HepG2 (cell line): ENCODE measurements at regions not wholly inside any gene's neighbourhood (a gene's known extent, or its start where the extent isn't known, plus 50 kb on each side); places are given as distances from the start of the nearest gene placed in this dataset.

Experiments used
- ATAC-seq: fragments of 200-7000 bp; cut with Tn5 transposase; 3 replicates; pipeline ENCODE4 v1.9.1; 2020; ENCODE audit warnings: mild to moderate bottlenecking, moderate library complexity
- BruUV-seq: library from RNA; stranded (reverse); fragments of 400-500 nt; replicated peaks from 2 replicates; lab custom pipeline; 2021; lab: Mats Ljungman, UMichigan
- CTCF ChIA-PET: fragments of 300-600 bp; formaldehyde crosslinking; extraction: SDS; loops from one replicate; lab custom pipeline; 2021; ENCODE audit warnings: low total read pairs, inconsistent platforms, low intra/inter-chr PET ratio; lab: Yijun Ruan, JAX
- POLR2A ChIA-PET: fragments of 350-600 bp; sonication (Branson Sonifier 250); formaldehyde crosslinking; loops from one replicate; lab custom pipeline; 2020; ENCODE audit warnings: antibody characterized with exemption, inconsistent platforms; lab: Yijun Ruan, JAX
- DNase-seq: peaks from one replicate; pipeline ENCODE4 v3.0.0-alpha.2; 2015; ENCODE audit warnings: low spot score
- FAIRE-seq: peaks from 3 replicates; lab custom pipeline; 2011; peaks lifted over from hg19 to GRCh38; lab: Jason Lieb, UNC
- H2AFZ ChIP-seq: one replicate; pipeline ENCODE4 v1.6.1; 2011; ENCODE audit warnings: low read length, inconsistent platforms
- H3K27ac ChIP-seq: fragments of 300-600 bp; 3 replicates; pipeline ENCODE4 v1.8.0; 2011; ENCODE audit warnings: mixed run types, mild to moderate bottlenecking, mixed read lengths, low read length, inconsistent platforms; ENCODE audit not compliant: insufficient read depth; ENCODE audit errors: extremely low read length
- H3K27me3 ChIP-seq, 2 experiments: fragments of 200-600 bp in 1 of 2; 2 replicates in 1 of 2; 3 replicates in 1 of 2; pipeline versions ENCODE4 v1.6.0 to v1.8.0; 2011; ENCODE audit warnings: low read length in 2 of 2, mild to moderate bottlenecking in 2 of 2, moderate library complexity in 2 of 2, inconsistent platforms in 1 of 2; ENCODE audit not compliant: insufficient read depth in 2 of 2, control insufficient read depth in 1 of 2
- H3K36me3 ChIP-seq, 2 experiments: fragments of 200-600 bp in 1 of 2; replicated peaks in 1 of 2; 2 replicates in 1 of 2; 3 replicates in 1 of 2; pipeline versions ENCODE4 v1.5.1 to v1.8.0; 2011; ENCODE audit warnings: low read length in 2 of 2, inconsistent platforms in 1 of 2; ENCODE audit not compliant: insufficient read depth in 2 of 2, control insufficient read depth in 1 of 2
- H3K4me1 ChIP-seq: 2 replicates; pipeline ENCODE4 v1.5.1; 2012; ENCODE audit warnings: low read length, inconsistent platforms; ENCODE audit not compliant: insufficient read depth
- H3K4me2 ChIP-seq: 2 replicates; pipeline ENCODE4 v1.6.0; 2011; ENCODE audit warnings: low read depth, low read length, inconsistent platforms
- H3K4me3 ChIP-seq, 3 experiments: fragments of 200-600 bp in 1 of 3; sonication (generic), shearing (Covaris generic) in 1 of 3; replicated peaks in 1 of 3; 2 replicates each; pipeline ENCODE4 v1.5.1; 2011 to 2016; ENCODE audit warnings: low read length in 3 of 3, inconsistent platforms in 2 of 3, low read depth in 2 of 3, mild to moderate bottlenecking in 2 of 3, control low read depth in 1 of 3, mixed read lengths in 1 of 3; ENCODE audit not compliant: insufficient read depth in 1 of 3
- H3K79me2 ChIP-seq: one replicate; pipeline ENCODE4 v1.6.1; 2011; ENCODE audit warnings: low read length, inconsistent platforms; ENCODE audit not compliant: insufficient read depth
- H3K9ac ChIP-seq: 2 replicates; pipeline ENCODE4 v1.6.0; 2011; ENCODE audit warnings: mild to moderate bottlenecking, low read depth, low read length, inconsistent platforms; ENCODE audit not compliant: insufficient read depth
- H3K9me3 ChIP-seq: 2 replicates; pipeline ENCODE4 v1.5.1; 2012; ENCODE audit warnings: mild to moderate bottlenecking, low read length
- H4K20me1 ChIP-seq: 2 replicates; pipeline ENCODE4 v1.6.0; 2011; ENCODE audit warnings: inconsistent platforms, mild to moderate bottlenecking, low read length, moderate library complexity; ENCODE audit not compliant: insufficient read depth
- DNMT1 ChIP-seq: sonication (generic); formaldehyde crosslinking; IDR thresholded peaks from 2 replicates; pipeline ENCODE4 v1.5.1; 2020; ENCODE audit warnings: mild to moderate bottlenecking, missing genetic modification reagents
- GTF3A ChIP-seq: sonication (generic); formaldehyde crosslinking; conservative IDR thresholded peaks from 2 replicates; pipeline ENCODE4 v1.4.0; 2020; ENCODE audit warnings: mild to moderate bottlenecking, missing genetic modification reagents
- MAFF ChIP-seq: IDR thresholded peaks from 2 replicates; pipeline ENCODE4 v1.6.1; 2011; ENCODE audit warnings: low read depth, low read length, improper control_type of control experiment
- MAFK ChIP-seq, 2 experiments: IDR thresholded peaks in 1 of 2; conservative IDR thresholded peaks in 1 of 2; 2 replicates each; pipeline ENCODE4 v1.6.1; 2011; ENCODE audit warnings: improper control_type of control experiment in 2 of 2, low read length in 2 of 2
- WGBS: methylation state at CpG from one replicate; pipeline ENCODE4 v1.1.6; 2017; ENCODE audit warnings: low lambda C conversion rate; 5-methylcytosine and 5-hydroxymethylcytosine counted together
- in situ Hi-C: cut with HindIII; loops from 2 replicates; pipeline ENCODE4 v1.10.0; 2017; ENCODE audit warnings: low pct_unique_long_range_greater_than_20kb; ENCODE audit not compliant: extremely low pct_ligation_motif_present
- intact Hi-C: fragments of 100-400 bp; cut with micrococcal nuclease; formaldehyde crosslinking; loops from one replicate; pipeline ENCODE4 v1.10.0; 2022; ENCODE audit not compliant: unreplicated experiment
- TF ChIP-seq, protein P1 (sequence below): sonication (generic); formaldehyde crosslinking; IDR thresholded peaks from 2 replicates; pipeline ENCODE4 v1.4.0; 2020; ENCODE audit warnings: mild to moderate bottlenecking, missing genetic modification reagents
- TF ChIP-seq, protein P2 (sequence below): sonication (generic); formaldehyde crosslinking; IDR thresholded peaks from 2 replicates; pipeline ENCODE4 v1.8.0; 2022; ENCODE audit warnings: missing genetic modification reagents, low read depth, mild to moderate bottlenecking, borderline replicate concordance

DNA sequence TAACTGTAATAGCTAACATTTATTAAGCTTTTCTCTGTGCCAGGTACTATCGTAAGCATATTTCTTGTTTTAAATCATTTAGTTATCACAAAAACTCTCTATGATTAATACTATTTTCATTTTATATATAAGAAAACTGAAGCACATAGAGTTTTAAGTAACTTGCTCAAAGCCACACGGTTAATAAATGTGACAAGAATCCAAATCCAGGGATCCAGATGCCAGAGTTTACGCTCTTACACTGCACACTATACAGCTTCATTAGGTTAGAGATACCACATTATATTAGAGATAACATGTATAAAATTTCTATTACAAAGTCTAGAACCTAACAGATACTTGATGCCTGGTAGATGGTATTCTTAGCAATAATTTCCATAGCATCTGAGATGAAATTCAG is 265.2 kb downstream of the SHOX2 start (continued):
- TF ChIP-seq, protein P1, sequence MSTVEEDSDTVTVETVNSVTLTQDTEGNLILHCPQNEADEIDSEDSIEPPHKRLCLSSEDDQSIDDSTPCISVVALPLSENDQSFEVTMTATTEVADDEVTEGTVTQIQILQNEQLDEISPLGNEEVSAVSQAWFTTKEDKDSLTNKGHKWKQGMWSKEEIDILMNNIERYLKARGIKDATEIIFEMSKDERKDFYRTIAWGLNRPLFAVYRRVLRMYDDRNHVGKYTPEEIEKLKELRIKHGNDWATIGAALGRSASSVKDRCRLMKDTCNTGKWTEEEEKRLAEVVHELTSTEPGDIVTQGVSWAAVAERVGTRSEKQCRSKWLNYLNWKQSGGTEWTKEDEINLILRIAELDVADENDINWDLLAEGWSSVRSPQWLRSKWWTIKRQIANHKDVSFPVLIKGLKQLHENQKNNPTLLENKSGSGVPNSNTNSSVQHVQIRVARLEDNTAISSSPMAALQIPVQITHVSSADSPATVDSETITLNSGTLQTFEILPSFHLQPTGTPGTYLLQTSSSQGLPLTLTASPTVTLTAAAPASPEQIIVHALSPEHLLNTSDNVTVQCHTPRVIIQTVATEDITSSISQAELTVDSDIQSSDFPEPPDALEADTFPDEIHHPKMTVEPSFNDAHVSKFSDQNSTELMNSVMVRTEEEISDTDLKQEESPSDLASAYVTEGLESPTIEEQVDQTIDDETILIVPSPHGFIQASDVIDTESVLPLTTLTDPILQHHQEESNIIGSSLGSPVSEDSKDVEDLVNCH (CRISPR knock-in tag): no peak
- TF ChIP-seq, protein P2, sequence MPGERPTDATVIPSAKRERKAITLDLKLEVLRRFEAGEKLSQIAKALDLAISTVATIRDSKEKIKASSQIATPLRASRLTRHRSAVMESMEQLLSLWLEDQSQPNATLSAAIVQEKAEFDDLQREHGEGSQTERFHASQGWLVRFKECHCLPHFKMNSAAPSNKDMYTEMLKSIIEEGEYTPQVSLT (CRISPR knock-in tag): no peak
- no peak for TF ChIP-seq DNMT1 (CRISPR knock-in tag)

DNA sequence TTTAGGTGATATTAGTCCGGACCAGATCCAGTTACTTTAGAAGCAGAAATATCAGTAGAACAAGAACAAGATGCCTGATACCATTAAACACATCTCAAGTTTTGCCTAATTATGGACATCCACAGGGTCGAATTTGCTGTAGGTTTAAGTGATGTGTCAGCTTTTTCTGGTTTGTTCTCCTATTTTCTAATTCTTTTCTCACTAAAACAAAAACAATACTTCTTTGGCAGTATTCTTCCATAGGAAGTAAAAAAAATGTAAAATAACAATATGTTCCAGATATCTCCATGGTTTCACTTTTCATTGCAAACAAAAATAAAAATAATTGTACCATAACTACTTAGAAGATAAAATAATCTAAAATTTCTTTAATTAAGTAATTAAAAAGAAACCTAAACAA is 265.7 kb downstream of the SHOX2 start:
- Histone ChIP-seq H3K4me1 (no peaks in the 10 kb centered on the region), H3K9ac (no peak overlapping the region), H3K27ac (no peak overlapping the region), H3K27me3 (no peaks in the 10 kb centered on the region), H3K36me3 (no peaks in the 10 kb centered on the region), H3K4me3 (no peak overlapping the region), H2AFZ (no peak overlapping the region), H4K20me1 (no peaks in the 10 kb centered on the region), H3K9me3 (no peaks in the 10 kb centered on the region), H3K4me2 (no peak overlapping the region), H3K79me2 (no peaks in the 10 kb centered on the region)
- TF ChIP-seq GTF3A (CRISPR knock-in tag): no peak
- TF ChIP-seq MAFK (conservative IDR thresholded peaks at IDR 0.05 in 1 of 2, IDR thresholded peaks at IDR 0.05 in 1 of 2; ENCODE audit: low read length in 2 of 2): peak; percentile 73 to 87
- TF ChIP-seq MAFF: peak; percentile 72
- ATAC-seq: no peak
- in situ Hi-C loops: no loop called here
- 4% methylated on average over 2 of the region's 2 CpGs for WGBS
- no peak for DNase-seq
- ChIA-PET CTCF (no interaction called here), POLR2A (no interaction called here)
- no TSS peak for BruUV-seq
- intact Hi-C loops: no loop called here
- no peak for FAIRE-seq
